HG03159 (cell line): ENCODE measurements at regions not wholly inside any gene's neighbourhood (a gene's known extent, or its start where the extent isn't known, plus 50 kb on each side); places are given as distances from the start of the nearest gene placed in this dataset.

ENCODE experiments used
- ATAC-seq: cut with Tn5 transposase; IDR thresholded peaks from one replicate; pipeline ENCODE4 v1.9.1; 2021; ENCODE audit warnings: mild to moderate bottlenecking, moderate library complexity; ENCODE audit not compliant: unreplicated experiment

- no peak for ATAC-seq
These were observed 392.9 kb upstream of the CELF4 start for GRCh38 chr18:37958499-37958898.

GRCh38 chr18:37956902-37957301 lies 391.3 kb upstream of the CELF4 start:
- no peak for ATAC-seq

DNA sequence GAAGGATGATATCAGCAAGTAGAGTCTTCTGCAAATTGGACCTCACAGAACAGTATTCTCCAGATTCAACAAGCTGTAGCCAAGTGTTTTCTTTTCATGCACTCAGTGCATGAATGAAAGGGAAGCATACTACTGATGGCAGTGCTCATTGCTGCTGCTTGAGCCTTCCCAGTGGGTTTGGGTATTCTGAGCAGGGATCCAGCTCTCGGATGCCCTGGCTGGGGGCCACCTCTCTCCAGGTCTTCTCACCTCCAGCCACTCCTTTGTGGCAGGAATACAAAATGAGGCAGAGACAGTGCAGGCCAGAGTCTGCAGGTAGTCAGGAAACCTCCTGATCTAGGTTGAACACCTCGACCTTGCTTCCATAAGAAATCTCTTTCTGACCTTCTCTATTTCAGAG lies 390.4 kb upstream of the CELF4 start:
- ATAC-seq: no peak

GRCh38 chr18:37955201-37955600 lies 389.6 kb upstream of the CELF4 start:
- ATAC-seq: no peak

- ATAC-seq: no peak
These were observed 388.3 kb upstream of the CELF4 start for GRCh38 chr18:37953876-37954275.

- no peak for ATAC-seq
These were observed 382.9 kb upstream of the CELF4 start for GRCh38 chr18:37948471-37948870.

DNA sequence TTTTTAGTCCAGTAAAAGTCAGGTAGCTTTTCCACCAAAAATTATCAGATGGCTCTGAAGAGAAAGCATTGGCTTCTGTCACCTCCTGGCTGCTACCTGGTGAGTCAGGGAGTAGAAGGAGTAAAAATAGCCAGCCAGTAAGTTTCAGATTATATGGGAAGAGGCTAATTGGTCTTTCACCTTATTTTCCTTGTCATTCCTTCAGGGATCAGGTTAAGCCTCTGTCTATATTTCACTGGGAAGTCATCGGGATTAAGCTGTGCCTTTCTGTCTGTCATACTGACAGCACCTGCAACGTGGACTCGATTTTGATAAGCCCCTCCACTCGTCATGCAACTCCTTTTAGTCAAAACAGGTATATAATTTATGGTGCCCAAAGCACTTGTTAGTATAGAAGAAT lies 380.7 kb upstream of the CELF4 start:
- no peak for ATAC-seq

GRCh38 chr18:37944700-37945270 lies 379.2 kb upstream of the CELF4 start:
- no peak for ATAC-seq

DNA sequence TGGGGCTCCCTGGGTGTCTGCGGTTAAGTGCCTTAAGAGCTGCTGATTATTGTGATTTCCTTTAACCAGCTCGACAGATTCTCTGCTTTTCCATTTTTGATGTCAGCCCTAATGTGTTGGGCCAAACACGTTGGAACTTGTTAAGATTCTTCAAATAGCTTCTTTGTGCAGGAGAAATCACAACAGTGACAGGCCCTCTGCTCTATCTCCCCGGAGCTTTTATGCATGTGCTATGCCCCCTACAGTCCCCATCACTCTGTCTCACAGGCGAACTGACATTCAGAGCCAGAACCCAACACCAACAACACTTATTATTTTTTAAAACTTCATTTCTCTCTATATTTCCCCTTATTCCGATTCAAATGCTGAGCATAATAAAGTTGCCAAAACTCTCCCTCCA lies 371.7 kb upstream of the CELF4 start:
- ATAC-seq: no peak

- ATAC-seq: no peak
These were observed 369.5 kb upstream of the CELF4 start for GRCh38 chr18:37935086-37935485.

GRCh38 chr18:37930640-37931039 lies 365.0 kb upstream of the CELF4 start:
- no peak for ATAC-seq

GRCh38 chr18:37922162-37922561 lies 356.6 kb upstream of the CELF4 start:
- ATAC-seq: no peak

DNA sequence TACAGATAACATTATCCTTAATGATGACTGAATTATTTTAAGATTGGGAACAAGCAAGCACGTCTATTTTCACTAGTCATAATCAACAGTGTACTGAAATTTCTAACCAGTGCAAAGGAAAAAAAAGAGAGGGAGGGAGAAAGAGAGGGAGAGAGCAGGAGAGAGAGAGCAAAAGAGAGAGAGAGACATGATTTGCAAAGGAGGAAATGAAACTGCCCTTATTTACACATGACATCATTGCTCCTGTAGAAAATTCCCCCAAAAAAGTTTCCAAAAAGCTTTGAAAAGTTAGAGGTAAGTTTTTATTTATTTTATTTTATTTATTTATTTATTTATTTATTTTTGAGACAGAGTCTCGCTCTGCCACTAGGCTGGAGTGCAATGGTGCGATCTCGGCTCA lies 355.3 kb upstream of the CELF4 start:
- no peak for ATAC-seq

DNA sequence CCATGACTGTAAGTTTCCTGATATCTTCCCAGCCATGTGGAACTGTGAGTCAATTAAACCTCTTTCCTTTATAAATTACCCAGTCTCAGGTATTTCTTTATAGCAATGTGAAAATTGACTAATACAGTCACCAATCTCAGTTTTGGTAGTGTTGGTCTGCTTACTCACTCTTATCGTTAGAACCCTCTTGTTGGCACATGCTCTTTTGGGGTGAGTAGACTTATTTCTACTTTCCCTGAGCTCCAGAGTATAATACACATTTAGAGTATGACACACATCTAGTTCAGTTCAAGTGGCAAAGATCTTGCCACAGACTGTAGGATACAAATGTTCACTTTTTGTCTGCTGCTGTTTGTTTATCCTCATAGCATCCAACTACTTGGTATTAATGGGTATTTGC lies 347.5 kb upstream of the CELF4 start:
- no peak for ATAC-seq

GRCh38 chr18:37902344-37902743 lies 336.7 kb upstream of the CELF4 start:
- ATAC-seq: no peak

DNA sequence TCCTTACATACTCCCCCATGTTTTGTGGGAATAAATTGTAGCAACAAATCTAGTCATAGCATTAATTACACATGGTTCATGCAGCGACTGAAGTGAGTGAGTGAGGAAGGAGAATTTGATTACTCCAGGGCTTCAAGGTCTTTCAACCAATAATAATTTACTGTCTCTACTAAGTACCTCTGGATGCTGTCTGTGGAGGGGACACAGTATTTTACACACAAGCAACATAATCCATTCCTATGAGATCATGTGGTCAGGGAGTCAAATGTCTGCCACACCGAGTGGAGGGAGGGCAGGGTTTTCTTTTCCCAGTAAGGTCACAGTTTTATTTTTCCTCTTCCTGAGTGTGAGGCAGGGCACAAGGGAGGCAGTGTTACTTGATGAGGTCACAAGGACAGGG lies 334.7 kb upstream of the CELF4 start:
- no peak for ATAC-seq

GRCh38 chr18:37889963-37890362 lies 324.4 kb upstream of the CELF4 start:
- no peak for ATAC-seq

DNA sequence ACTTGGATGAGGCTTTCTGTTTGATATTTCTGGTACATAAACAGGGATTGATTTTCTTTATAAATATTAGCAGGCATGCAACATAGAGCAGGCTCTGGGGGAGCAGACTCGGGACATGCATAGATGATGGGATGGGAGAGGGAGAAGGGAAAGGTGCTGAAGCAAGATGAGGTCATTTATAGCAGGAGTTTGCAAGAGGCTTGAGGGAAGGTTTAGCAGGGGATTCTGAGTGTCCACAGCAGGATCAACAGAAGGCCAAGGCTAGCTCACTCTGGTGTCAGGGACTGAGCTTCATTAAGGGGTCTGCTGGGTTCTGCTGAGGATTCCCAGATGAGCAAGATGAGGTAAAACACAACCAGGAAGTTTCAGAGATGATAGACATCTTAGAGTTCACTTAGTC lies 309.1 kb upstream of the CELF4 start:
- no peak for ATAC-seq

DNA sequence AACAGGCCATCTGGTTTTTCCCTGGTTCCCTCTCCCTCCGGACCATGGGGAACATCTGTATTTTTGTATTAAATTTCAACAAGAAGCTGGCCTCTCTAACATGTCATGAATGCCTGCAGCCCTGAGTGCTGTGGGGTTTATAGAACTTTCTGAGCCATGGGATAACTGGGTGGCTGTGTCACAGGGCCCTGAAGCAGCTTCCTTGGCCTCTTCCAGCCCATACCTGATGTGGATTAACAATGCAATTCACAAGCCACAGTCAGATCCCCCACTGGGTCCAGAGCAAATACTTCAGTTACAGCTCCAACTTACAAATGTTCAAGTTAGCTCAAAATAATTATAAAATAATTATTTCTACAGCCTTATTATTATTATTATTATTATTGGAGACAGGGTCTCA lies 307.8 kb upstream of the CELF4 start:
- no peak for ATAC-seq

GRCh38 chr18:37872562-37872961 lies 307.0 kb upstream of the CELF4 start:
- no peak for ATAC-seq

DNA sequence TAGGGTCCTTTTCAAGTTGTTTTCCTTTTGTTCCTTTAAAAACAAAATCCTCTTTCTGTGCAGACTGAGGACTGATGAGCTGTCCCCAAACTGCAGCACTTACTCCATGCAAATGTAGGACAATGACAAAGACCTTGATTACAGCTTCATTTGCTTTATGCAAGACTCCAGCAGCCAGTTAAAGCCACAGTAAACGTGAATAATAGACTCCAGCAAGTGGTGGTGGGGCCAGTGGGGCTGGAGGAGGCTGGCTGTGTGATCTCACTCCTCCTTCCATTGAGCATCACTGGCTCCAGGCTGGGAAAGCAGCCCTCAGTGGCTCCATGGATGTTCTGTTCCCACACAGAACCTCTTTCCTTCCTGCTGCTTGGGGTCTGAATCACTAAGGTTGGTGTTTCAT lies 306.0 kb upstream of the CELF4 start:
- no peak for ATAC-seq

- no peak for ATAC-seq
These were observed 303.5 kb upstream of the CELF4 start for GRCh38 chr18:37869051-37869450.

DNA sequence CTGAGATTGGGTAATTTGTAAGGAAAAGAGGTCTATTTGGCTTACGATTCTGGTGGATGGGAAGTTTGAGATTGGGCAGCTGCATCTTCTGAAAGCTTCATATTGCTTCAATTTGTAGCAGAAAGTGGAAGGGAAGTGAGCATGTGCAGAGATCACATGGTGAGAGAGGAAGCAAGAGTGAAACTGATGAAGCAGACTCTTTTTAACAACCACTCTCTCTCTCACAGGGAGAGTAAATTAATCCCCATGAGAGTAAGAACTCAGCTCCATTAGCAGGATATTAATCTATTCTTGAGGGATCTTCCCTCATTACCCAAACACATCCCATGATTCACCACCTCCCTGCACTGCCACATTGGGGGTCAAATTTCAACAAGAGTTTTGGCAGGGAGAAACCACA lies 298.5 kb upstream of the CELF4 start:
- no peak for ATAC-seq

- no peak for ATAC-seq
These were observed 296.4 kb upstream of the CELF4 start for GRCh38 chr18:37861981-37862380.
